ENCODE measurements at regions not wholly inside any gene's neighbourhood (a gene's known extent, or its start where the extent isn't known, plus 50 kb on each side); places are given as distances from the start of the nearest gene placed in this dataset.

GRCh38 chr2:144965172-144965571, 445.3 kb upstream of the ZEB2 start:
- no peak for DNase-seq

DNA sequence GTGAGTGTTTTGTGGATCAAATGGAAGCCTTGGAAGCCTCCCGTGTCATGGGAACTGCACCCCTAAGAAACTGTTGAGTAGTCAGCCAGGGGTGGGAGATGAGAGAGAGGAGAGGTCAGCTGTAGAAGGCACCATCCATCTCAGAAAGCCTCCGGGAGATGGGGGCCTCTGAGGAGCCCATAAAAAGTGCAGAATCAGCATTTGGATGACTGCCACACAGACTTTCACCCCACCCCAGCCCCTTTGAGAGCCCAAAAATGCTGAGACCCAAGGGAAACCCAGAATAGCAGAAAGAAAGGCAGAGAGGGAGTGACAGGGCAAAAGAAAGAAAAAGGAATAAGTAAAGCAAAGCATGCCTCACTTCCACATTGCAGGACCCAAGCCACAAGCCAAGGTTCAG, 443.1 kb upstream of the ZEB2 start:
- no peak for DNase-seq

GRCh38 chr2:144959416-144959815, 439.5 kb upstream of the ZEB2 start:
- no peak for DNase-seq

GRCh38 chr2:144950899-144951560, 431.1 kb upstream of the ZEB2 start:
- no peak for DNase-seq

DNA sequence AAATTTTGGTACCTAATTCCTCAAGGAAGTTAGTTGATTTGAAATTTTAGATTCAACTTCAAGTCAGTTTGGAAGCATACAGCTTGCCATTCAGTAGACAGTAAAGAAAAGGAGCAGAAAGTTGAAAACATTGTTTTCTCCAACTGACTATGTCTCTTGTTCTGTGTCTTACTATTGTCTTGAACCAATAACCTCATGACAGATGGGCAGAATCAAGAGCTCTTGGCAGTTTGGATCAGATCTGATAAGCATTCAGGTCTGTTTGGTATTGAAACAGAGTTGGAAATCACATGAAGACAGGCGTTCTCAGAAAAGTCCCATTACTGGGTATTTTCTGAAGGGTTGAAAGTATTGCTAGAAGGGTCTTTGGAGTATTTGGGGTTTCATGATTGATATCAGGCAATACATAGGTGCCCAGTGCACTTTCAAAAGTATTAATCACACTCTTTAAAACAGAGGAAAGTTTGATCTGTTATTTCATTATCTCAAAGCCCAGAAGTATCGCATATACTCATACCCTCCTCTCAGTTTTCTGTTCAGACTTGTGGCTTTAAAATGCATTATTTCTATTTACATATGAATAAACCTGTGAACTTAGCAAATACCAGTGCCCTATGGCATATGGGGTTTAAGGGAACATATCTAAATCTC, 428.4 kb upstream of the ZEB2 start:
- no peak for DNase-seq

GRCh38 chr2:144947709-144948037, 427.8 kb upstream of the ZEB2 start:
- no peak for DNase-seq

- DNase-seq, result no peak
Measured at GRCh38 chr2:144946263-144946662, 426.3 kb upstream of the ZEB2 start.

DNA sequence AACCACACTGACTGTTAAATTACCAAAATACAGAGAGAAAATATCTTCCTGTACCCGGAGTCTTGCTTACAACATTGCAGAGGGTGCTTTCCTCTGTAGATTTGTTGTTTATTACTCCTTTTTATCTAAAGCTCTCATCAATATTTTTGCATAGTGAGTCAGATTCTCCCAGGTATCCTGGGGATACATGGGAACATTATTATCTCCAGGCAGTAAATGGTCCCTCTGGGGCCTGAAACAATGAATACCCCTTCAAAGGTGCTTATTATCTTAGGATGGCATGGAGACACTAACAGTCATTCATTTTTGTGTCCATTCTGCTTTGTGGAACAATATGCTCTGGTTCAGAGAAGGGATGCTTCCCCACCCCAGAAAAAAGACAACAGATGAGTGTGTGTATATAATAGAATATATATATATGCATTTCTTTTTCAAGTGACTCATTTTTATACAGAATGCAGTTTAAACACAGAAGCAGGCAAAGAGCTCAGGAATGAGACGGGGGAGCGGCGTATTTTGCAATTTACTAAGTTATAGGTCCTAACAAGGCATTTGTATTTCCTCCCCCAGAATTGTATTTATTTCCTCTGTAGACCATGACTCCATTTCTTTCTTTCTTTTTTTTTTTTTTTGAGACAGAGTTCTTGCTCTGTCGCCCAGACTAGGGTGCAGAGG, 424.8 kb upstream of the ZEB2 start:
- no peak for DNase-seq

- DNase-seq, result no peak
Measured at GRCh38 chr2:144943986-144944385, 424.1 kb upstream of the ZEB2 start.

GRCh38 chr2:144943293-144943941, 423.5 kb upstream of the ZEB2 start:
- no peak for DNase-seq

- no peak for DNase-seq
Measured at GRCh38 chr2:144942516-144943256, 422.8 kb upstream of the ZEB2 start.

DNA sequence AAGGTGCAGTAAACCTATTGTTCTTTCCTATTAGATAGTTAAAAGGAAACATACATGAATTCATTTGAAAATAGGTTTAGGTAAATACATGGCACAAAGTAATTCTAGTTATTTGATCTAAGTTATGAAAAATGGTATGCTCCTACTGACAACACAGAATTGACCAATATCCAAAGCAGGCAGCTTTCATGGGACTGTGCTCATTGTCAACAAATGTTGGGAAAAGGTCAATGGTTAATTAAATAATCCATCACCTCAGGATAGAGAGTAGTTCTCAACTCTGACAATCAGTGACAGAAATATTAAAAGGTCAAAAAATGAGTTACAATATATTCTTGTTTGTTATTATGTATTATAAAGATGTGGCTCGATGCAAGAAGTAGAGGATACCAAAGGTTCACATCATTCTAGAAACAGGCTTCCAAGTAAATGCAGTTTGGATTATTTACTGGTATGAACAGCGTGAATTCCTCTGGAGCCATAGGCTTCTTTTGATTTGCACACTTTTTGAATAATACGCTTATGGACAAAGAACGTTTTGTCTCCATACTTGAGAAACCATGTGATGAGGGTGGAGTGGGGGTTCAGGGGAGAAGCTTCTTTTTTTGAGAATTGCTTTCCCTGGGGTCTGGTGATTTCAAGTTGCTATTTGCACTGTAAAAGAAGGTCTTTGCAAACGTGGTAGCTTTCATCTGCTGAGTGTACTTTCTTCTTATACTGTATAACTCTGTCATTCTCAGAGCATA, 422.0 kb upstream of the ZEB2 start:
- no peak for DNase-seq

DNA sequence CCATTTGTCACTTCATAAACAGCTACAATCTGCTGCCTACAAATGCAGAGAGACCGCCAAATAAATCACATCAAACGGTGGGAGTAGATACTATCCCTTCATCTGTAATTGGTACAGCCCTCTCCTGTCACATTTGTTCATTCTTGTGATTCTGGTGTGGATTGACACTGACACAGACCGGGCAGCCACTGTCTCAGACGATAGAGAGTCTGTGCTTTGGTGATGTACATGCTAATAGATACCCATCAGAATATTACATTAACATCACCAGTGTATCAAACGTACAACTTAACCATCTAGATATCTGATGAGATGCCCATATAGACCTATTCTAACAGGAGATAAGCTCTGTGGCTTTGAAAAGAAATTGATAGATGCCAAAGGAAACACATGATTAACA, 419.7 kb upstream of the ZEB2 start:
- DNase-seq, result no peak

GRCh38 chr2:144937910-144938709, 418.2 kb upstream of the ZEB2 start:
- no peak for DNase-seq

GRCh38 chr2:144937066-144937465, 417.1 kb upstream of the ZEB2 start:
- no peak for DNase-seq

GRCh38 chr2:144936442-144936841, 416.5 kb upstream of the ZEB2 start:
- DNase-seq, result no peak

DNA sequence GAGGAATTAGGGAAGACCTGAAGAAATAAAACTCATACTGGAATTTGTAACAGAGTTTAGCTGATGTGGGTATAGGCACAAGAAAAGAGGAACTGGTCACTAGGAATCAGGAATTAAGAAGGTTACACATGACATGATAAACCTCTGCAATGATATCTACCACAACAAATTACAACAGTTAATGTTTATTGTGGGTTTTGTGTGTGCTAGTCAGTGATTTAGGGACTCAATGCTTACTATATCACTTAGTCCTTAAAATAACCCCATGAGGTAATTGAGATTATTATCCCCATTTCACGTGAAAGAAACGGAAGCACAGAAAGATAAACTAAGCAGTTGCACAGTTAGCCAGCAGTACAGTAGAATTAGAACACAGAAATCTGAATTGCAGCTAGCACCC, 415.8 kb upstream of the ZEB2 start:
- no peak for DNase-seq

- DNase-seq, result no peak
Measured at GRCh38 chr2:144935191-144935590, 415.3 kb upstream of the ZEB2 start.

- no peak for DNase-seq
Measured at GRCh38 chr2:144931960-144932359, 412.0 kb upstream of the ZEB2 start.

GRCh38 chr2:144931480-144931879, 411.6 kb upstream of the ZEB2 start:
- DNase-seq, result no peak

DNA sequence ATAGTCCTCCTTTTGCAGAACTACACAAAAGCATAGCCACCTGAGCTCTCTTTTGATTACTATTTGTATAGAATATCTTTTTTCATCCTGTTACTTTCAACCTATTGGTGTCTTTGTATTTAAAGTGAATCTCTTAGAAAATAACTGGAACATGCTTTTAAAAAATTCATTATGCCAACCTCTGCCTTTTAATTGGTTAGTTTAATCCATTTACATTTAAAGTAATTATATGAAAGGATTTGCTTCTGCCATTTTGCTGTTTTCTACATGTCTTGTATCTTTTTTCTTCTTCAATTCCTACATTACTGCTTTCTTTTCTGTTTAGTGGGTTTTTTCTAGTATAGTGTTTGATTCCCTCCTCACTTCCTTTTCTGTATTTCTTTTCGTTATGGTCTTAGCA, 407.5 kb upstream of the ZEB2 start:
- no peak for DNase-seq

DNA sequence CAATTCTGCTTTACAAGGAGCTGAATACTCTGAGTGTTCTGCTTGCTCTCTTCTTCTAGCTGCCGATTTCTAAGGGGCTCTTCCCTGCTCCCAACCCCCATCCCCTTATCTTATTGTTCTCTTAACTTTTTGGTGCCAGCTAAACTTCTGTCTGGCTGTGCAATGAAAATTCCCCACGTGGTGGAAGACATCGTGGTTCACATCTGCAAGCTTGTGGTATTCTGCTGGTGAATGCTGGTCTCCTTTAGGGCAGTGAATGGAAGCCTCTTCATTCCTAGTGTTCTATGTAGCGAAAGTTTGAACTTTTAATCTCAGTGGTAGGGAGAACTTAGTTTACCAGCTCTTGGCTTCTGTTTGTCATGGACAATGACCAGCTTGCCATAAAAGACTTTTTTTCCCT, 406.0 kb upstream of the ZEB2 start:
- DNase-seq, result no peak
